IMR-90 (cell line): ENCODE measurements at regions not wholly inside any gene's neighbourhood (a gene's known extent, or its start where the extent isn't known, plus 50 kb on each side); places are given as distances from the start of the nearest gene placed in this dataset.

Source experiments
- ATAC-seq: fragments of 200-7000 bp; cut with Tn5 transposase; 2 replicates; pipeline ENCODE4 v1.9.1; 2020; ENCODE audit warnings: low read depth, mild to moderate bottlenecking, moderate library complexity
- BruUV-seq: library from RNA; stranded (reverse); fragments of 400-500 nt; replicated peaks from 2 replicates; lab custom pipeline; 2021; lab: Mats Ljungman, UMichigan
- CTCF ChIA-PET: fragments of 300-600 bp; formaldehyde crosslinking; extraction: SDS; loops from one replicate; lab custom pipeline; 2021; ENCODE audit warnings: antibody characterized with exemption; lab: Yijun Ruan, JAX
- POLR2A ChIA-PET: fragments of 300-600 bp; sonication (Branson Sonifier 250); formaldehyde crosslinking; loops from one replicate; lab custom pipeline; 2022; ENCODE audit warnings: antibody characterized with exemption; ENCODE audit not compliant: unreplicated experiment; lab: Charles Lee
- DNase-seq: peaks from one replicate; pipeline ENCODE4 v3.0.0; 2013
- H2AFZ ChIP-seq: replicated peaks from 2 replicates; pipeline ENCODE3; 2013; ENCODE audit warnings: low read length, mild to moderate bottlenecking; ENCODE audit not compliant: poor library complexity
- H2AK5ac ChIP-seq: 2 replicates; pipeline ENCODE4 v1.6.1; 2013; ENCODE audit warnings: low read depth, low read length, inconsistent platforms
- H2AK9ac ChIP-seq: replicated peaks from 2 replicates; pipeline ENCODE3; 2013; ENCODE audit warnings: mild to moderate bottlenecking, low read depth, low read length, moderate library complexity; ENCODE audit not compliant: poor library complexity
- H2BK120ac ChIP-seq: 2 replicates; pipeline ENCODE4 v1.6.1; 2013; ENCODE audit warnings: low read depth, low read length, inconsistent platforms
- H2BK15ac ChIP-seq: 3 replicates; pipeline ENCODE4 v1.6.1; 2013; ENCODE audit warnings: low read depth, low read length, inconsistent platforms
- H2BK20ac ChIP-seq: 2 replicates; pipeline ENCODE4 v1.6.1; 2013; ENCODE audit warnings: low read depth, mild to moderate bottlenecking, inconsistent platforms, low read length, moderate library complexity
- H2BK5ac ChIP-seq: 2 replicates; pipeline ENCODE4 v1.6.1; 2013; ENCODE audit warnings: mild to moderate bottlenecking, low read depth, low read length, inconsistent platforms; ENCODE audit not compliant: poor library complexity, severe bottlenecking
- H3K14ac ChIP-seq: replicated peaks from 2 replicates; pipeline ENCODE4 v1.6.1; 2013; ENCODE audit warnings: low read depth, low read length, inconsistent platforms
- H3K18ac ChIP-seq: 2 replicates; pipeline ENCODE4 v1.6.1; 2013; ENCODE audit warnings: low read depth, low read length, control low read depth
- H3K23ac ChIP-seq: 2 replicates; pipeline ENCODE4 v1.6.1; 2013; ENCODE audit warnings: low read depth, low read length, inconsistent platforms
- H3K27ac ChIP-seq: 2 replicates; pipeline ENCODE4 v1.5.1; 2013; ENCODE audit warnings: mild to moderate bottlenecking, control low read depth, low read length; ENCODE audit not compliant: insufficient read depth
- H3K27me3 ChIP-seq: 2 replicates; pipeline ENCODE4 v1.6.1; 2013; ENCODE audit warnings: low read length; ENCODE audit not compliant: control insufficient read depth, insufficient read depth
- H3K36me3 ChIP-seq: 2 replicates; pipeline ENCODE4 v1.6.1; 2013; ENCODE audit warnings: low read length, mixed read lengths; ENCODE audit not compliant: control insufficient read depth, insufficient read depth
- H3K4ac ChIP-seq: 2 replicates; pipeline ENCODE4 v1.6.1; 2013; ENCODE audit warnings: low read depth, low read length, inconsistent platforms
- H3K4me1 ChIP-seq: 2 replicates; pipeline ENCODE4 v1.6.1; 2013; ENCODE audit warnings: low read length, mixed read lengths; ENCODE audit not compliant: control insufficient read depth, insufficient read depth
- H3K4me2 ChIP-seq: 2 replicates; pipeline ENCODE4 v1.6.1; 2013; ENCODE audit warnings: low read depth, mild to moderate bottlenecking, control low read depth, low read length, moderate library complexity
- H3K4me3 ChIP-seq: 2 replicates; pipeline ENCODE4 v1.5.1; 2013; ENCODE audit warnings: low read depth, mild to moderate bottlenecking, control low read depth, low read length, moderate library complexity; ENCODE audit not compliant: insufficient read depth
- H3K56ac ChIP-seq: 2 replicates; pipeline ENCODE4 v1.6.1; 2013; ENCODE audit warnings: low read length, inconsistent platforms; ENCODE audit not compliant: insufficient read depth; ENCODE audit errors: extremely low read depth
- H3K79me1 ChIP-seq, 2 experiments: 2 replicates each; pipeline ENCODE4 v1.6.1; 2013; ENCODE audit warnings: low read length in 2 of 2, inconsistent platforms in 1 of 2, low read depth in 1 of 2
- H3K9ac ChIP-seq: 2 replicates; pipeline ENCODE4 v1.6.1; 2013; ENCODE audit warnings: low read depth, low read length, control low read depth
- H3K9me1 ChIP-seq: 2 replicates; pipeline ENCODE4 v1.6.1; 2013; ENCODE audit warnings: low read length, inconsistent platforms; ENCODE audit not compliant: insufficient read depth
- H3K9me3 ChIP-seq: 2 replicates; pipeline ENCODE4 v1.6.1; 2013; ENCODE audit warnings: low read length; ENCODE audit not compliant: control insufficient read depth, insufficient read depth
- H4K20me1 ChIP-seq: 2 replicates; pipeline ENCODE4 v1.6.1; 2013; ENCODE audit warnings: low read length, inconsistent platforms; ENCODE audit not compliant: insufficient read depth
- H4K5ac ChIP-seq: 2 replicates; pipeline ENCODE4 v1.6.1; 2013; ENCODE audit warnings: mild to moderate bottlenecking, low read depth, low read length, control low read depth
- H4K8ac ChIP-seq, 2 experiments: 2 replicates each; pipeline ENCODE4 v1.6.1; 2013; ENCODE audit warnings: low read depth in 2 of 2, low read length in 2 of 2, control low read depth in 1 of 2, inconsistent platforms in 1 of 2
- H4K91ac ChIP-seq: 2 replicates; pipeline ENCODE4 v1.6.1; 2013; ENCODE audit warnings: low read depth, low read length, inconsistent platforms; ENCODE audit not compliant: insufficient read depth
- BHLHE40 ChIP-seq: fragments of 150-350 bp; IDR thresholded peaks from 2 replicates; pipeline ENCODE4 v1.6.1; 2016; ENCODE audit warnings: mild to moderate bottlenecking, low read depth, low read length
- CEBPB ChIP-seq: IDR thresholded peaks from 2 replicates; pipeline ENCODE4 v1.6.1; 2012; ENCODE audit warnings: low read depth, low read length, improper control_type of control experiment
- CHD1 ChIP-seq: IDR thresholded peaks from 2 replicates; pipeline ENCODE4 v1.6.1; 2012; ENCODE audit warnings: low read depth, low read length, improper control_type of control experiment
- CTCF ChIP-seq: conservative IDR thresholded peaks from 2 replicates; pipeline ENCODE4 v1.5.1; 2012; ENCODE audit warnings: mild to moderate bottlenecking, low read depth, low read length, improper control_type of control experiment
- ELK1 ChIP-seq: fragments of 150-350 bp; IDR thresholded peaks from 2 replicates; pipeline ENCODE4 v1.6.1; 2016; ENCODE audit warnings: low read depth, mild to moderate bottlenecking, low read length, moderate library complexity, borderline replicate concordance
- FOS ChIP-seq: fragments of 150-350 bp; IDR thresholded peaks from 2 replicates; pipeline ENCODE4 v1.6.1; 2016; ENCODE audit warnings: low read depth, low read length
- MAFK ChIP-seq: IDR thresholded peaks from 2 replicates; pipeline ENCODE4 v1.6.1; 2012; ENCODE audit warnings: low read depth, low read length, improper control_type of control experiment
- MAZ ChIP-seq: IDR thresholded peaks from 2 replicates; pipeline ENCODE4 v1.6.1; 2012; ENCODE audit warnings: low read depth, mild to moderate bottlenecking, low read length, improper control_type of control experiment, moderate library complexity, borderline replicate concordance
- MXI1 ChIP-seq: IDR thresholded peaks from 2 replicates; pipeline ENCODE4 v1.6.1; 2012; ENCODE audit warnings: low read depth, mild to moderate bottlenecking, low read length, moderate library complexity, borderline replicate concordance
- NFE2L2 ChIP-seq: fragments of 150-350 bp; IDR thresholded peaks from 2 replicates; pipeline ENCODE4 v1.6.1; 2016; ENCODE audit warnings: low read depth, mild to moderate bottlenecking, low read length
- POLR2A ChIP-seq: IDR thresholded peaks from 2 replicates; pipeline ENCODE4 v1.6.1; 2012; ENCODE audit warnings: mild to moderate bottlenecking, low read depth, low read length
- RAD21 ChIP-seq: IDR thresholded peaks from 2 replicates; pipeline ENCODE4 v1.6.1; 2012; ENCODE audit warnings: low read length, improper control_type of control experiment
- RCOR1 ChIP-seq: IDR thresholded peaks from 2 replicates; pipeline ENCODE4 v1.6.1; 2012; ENCODE audit warnings: mild to moderate bottlenecking, low read length, improper control_type of control experiment; ENCODE audit not compliant: insufficient replicate concordance
- RFX5 ChIP-seq: IDR thresholded peaks from 2 replicates; pipeline ENCODE4 v1.8.0; 2012; ENCODE audit warnings: low read depth, mild to moderate bottlenecking, low read length, moderate library complexity
- SMC3 ChIP-seq: fragments of 150-350 bp; IDR thresholded peaks from 2 replicates; pipeline ENCODE4 v1.6.1; 2016; ENCODE audit warnings: low read depth, mild to moderate bottlenecking, antibody characterized with exemption, low read length, moderate library complexity
- USF2 ChIP-seq: fragments of 150-350 bp; IDR thresholded peaks from 2 replicates; pipeline ENCODE4 v1.6.1; 2017; ENCODE audit warnings: mild to moderate bottlenecking, antibody characterized with exemption, low read length, low read depth
- dilution Hi-C: fragments of 300-500 bp; cut with HindIII; formaldehyde crosslinking; loops from one replicate; pipeline ENCODE4 v1.14.3; 2018; ENCODE audit warnings: low sequenced_read_pairs; ENCODE audit not compliant: unreplicated experiment
- in situ Hi-C: fragments of 300-500 bp; cut with MboI; formaldehyde crosslinking; loops from 3 replicates; pipeline ENCODE4 v1.14.3; 2019; ENCODE audit warnings: low sequenced_read_pairs, inconsistent platforms, mixed read lengths
- intact Hi-C: fragments of 100-400 bp; cut with micrococcal nuclease; formaldehyde crosslinking; loops from 2 replicates; pipeline ENCODE4 v1.10.0; 2022

GRCh38 chr1:69090170-69090569 is 477.6 kb upstream of the LRRC7 start:
- Histone ChIP-seq H2BK15ac (no peak overlapping the region), H3K36me3 (no peaks in the 10 kb centered on the region), H3K9me3 (0 out of 2 replicates have a peak, but pooled peaks cover 2% of the 10 kb centered on the region), H3K79me1 (no peaks in the 10 kb centered on the region), H4K5ac (no peak overlapping the region), H3K27ac (no peak overlapping the region), H4K91ac (no peak overlapping the region), H2BK5ac (no peak overlapping the region), H2BK20ac (no peak overlapping the region), H3K23ac (no peak overlapping the region), H2BK120ac (no peak overlapping the region), H4K20me1 (no peaks in the 10 kb centered on the region), H3K9ac (no peak overlapping the region), H3K4me2 (no peak overlapping the region), H3K4me3 (no peak overlapping the region), H2AFZ (no peak overlapping the region), H3K9me1 (no peaks in the 10 kb centered on the region), H3K4me1 (no peaks in the 10 kb centered on the region), H2AK9ac (no peak overlapping the region), H2AK5ac (no peak overlapping the region), H3K14ac (no peak overlapping the region), H3K56ac (no peak overlapping the region), H3K4ac (no peak overlapping the region), H3K27me3 (no peaks in the 10 kb centered on the region), H3K18ac (no peak overlapping the region), H4K8ac (no peak overlapping the region)
- in situ Hi-C loops (no loop called here), intact Hi-C loops (no loop called here), dilution Hi-C loops (no loop called here)
- TF ChIP-seq BHLHE40, result no peak
- no peak for TF ChIP-seq CEBPB
- no peak for TF ChIP-seq RFX5
- no peak for TF ChIP-seq POLR2A
- no peak for TF ChIP-seq ELK1
- no peak for TF ChIP-seq RCOR1
- no peak for TF ChIP-seq USF2
- no peak for TF ChIP-seq CTCF
- TF ChIP-seq MAFK, result no peak
- no peak for TF ChIP-seq FOS
- no peak for TF ChIP-seq SMC3
- no peak for TF ChIP-seq MXI1
- TF ChIP-seq MAZ, result no peak
- no peak for TF ChIP-seq RAD21
- TF ChIP-seq NFE2L2, result no peak
- TF ChIP-seq CHD1, result no peak
- POLR2A ChIA-PET, result no interaction called here
- CTCF ChIA-PET, result no interaction called here
- DNase-seq (no peak), ATAC-seq (no peak)
- no TSS peak for BruUV-seq
